Fibroblast of pulmonary artery (primary cell): ENCODE measurements at regions not wholly inside any gene's neighbourhood (a gene's known extent, or its start where the extent isn't known, plus 50 kb on each side); places are given as distances from the start of the nearest gene placed in this dataset.

Experiments used
- DNase-seq: peaks from one replicate; pipeline ENCODE4 v3.0.0-alpha.2; 2010; ENCODE audit warnings: low read depth
- H3K4me3 ChIP-seq: replicated peaks from 2 replicates; pipeline ENCODE4 v1.5.1; 2011; ENCODE audit warnings: low read depth, mild to moderate bottlenecking, control low read depth, low read length, moderate library complexity
- CTCF ChIP-seq: IDR thresholded peaks from 2 replicates; pipeline ENCODE4 v1.5.1; 2011; ENCODE audit warnings: mild to moderate bottlenecking, control low read depth, low read length, inconsistent platforms; ENCODE audit errors: missing control alignments

GRCh38 chr16:10312784-10313724 lies 72.8 kb upstream of the ATF7IP2 start:
- no peak for TF ChIP-seq CTCF
- no peak overlapping the region for H3K4me3 ChIP-seq
- no peak for DNase-seq

- no peak for TF ChIP-seq CTCF
- H3K4me3 ChIP-seq = no peak overlapping the region
- DNase-seq = no peak
Measured at GRCh38 chr16:10314317-10314716, 71.5 kb upstream of the ATF7IP2 start.

GRCh38 chr16:10314811-10315210 lies 71.0 kb upstream of the ATF7IP2 start:
- no peak overlapping the region for H3K4me3 ChIP-seq
- DNase-seq = peak; percentile 28
- peak; percentile 1 for TF ChIP-seq CTCF

- no peak for DNase-seq
- TF ChIP-seq CTCF = no peak
- no peak overlapping the region for H3K4me3 ChIP-seq
Measured at GRCh38 chr16:10317425-10318001, 68.3 kb upstream of the ATF7IP2 start.

- no peak overlapping the region for H3K4me3 ChIP-seq
- no peak for DNase-seq
- TF ChIP-seq CTCF = no peak
Measured at GRCh38 chr16:10318798-10319500, 66.9 kb upstream of the ATF7IP2 start.

- no peak for DNase-seq
- no peak overlapping the region for H3K4me3 ChIP-seq
- no peak for TF ChIP-seq CTCF
Measured at GRCh38 chr16:10321407-10322387, 64.2 kb upstream of the ATF7IP2 start.
